Activated naive CD4-positive, alpha-beta T cell treated with anti-CD3 and anti-CD28 coated beads, Interleukin-2, amount 10 ng/mL, durations not matched to agents 7 days and 5 days (primary cell): ENCODE measurements at regions not wholly inside any gene's neighbourhood (a gene's known extent, or its start where the extent isn't known, plus 50 kb on each side); places are given as distances from the start of the nearest gene placed in this dataset.
"Not testable (repeated sequence)": the region's sequence is repeated elsewhere in the genome, so short reads cannot be mapped to it uniquely, and the experiment has no call there.

ENCODE experiments used
- CTCF ChIA-PET: fragments of 350-600 bp; sonication (Branson Sonifier 250); formaldehyde crosslinking; loops from one replicate; lab custom pipeline; 2021; ENCODE audit warnings: antibody characterized with exemption; lab: Charles Lee
- DNase-seq: peaks from one replicate; pipeline ENCODE4 v3.0.0-alpha.2; 2020
- H3K27ac Mint-ChIP-seq: one replicate; pipeline ENCODE4 v1.8.0; 2021; ENCODE audit warnings: mild to moderate bottlenecking, moderate library complexity, mixed read lengths
- H3K27me3 Mint-ChIP-seq: one replicate; pipeline ENCODE4 v1.8.0; 2021; ENCODE audit warnings: mild to moderate bottlenecking, mixed read lengths
- H3K36me3 Mint-ChIP-seq: one replicate; pipeline ENCODE4 v1.8.0; 2021; ENCODE audit warnings: mixed read lengths
- H3K4me1 Mint-ChIP-seq: one replicate; pipeline ENCODE4 v1.8.0; 2021; ENCODE audit warnings: mixed read lengths
- H3K4me3 Mint-ChIP-seq: one replicate; pipeline ENCODE4 v1.8.0; 2021; ENCODE audit warnings: mild to moderate bottlenecking, moderate library complexity, mixed read lengths
- H3K9me3 Mint-ChIP-seq: one replicate; pipeline ENCODE4 v1.8.0; 2021; ENCODE audit warnings: mixed read lengths

DNA sequence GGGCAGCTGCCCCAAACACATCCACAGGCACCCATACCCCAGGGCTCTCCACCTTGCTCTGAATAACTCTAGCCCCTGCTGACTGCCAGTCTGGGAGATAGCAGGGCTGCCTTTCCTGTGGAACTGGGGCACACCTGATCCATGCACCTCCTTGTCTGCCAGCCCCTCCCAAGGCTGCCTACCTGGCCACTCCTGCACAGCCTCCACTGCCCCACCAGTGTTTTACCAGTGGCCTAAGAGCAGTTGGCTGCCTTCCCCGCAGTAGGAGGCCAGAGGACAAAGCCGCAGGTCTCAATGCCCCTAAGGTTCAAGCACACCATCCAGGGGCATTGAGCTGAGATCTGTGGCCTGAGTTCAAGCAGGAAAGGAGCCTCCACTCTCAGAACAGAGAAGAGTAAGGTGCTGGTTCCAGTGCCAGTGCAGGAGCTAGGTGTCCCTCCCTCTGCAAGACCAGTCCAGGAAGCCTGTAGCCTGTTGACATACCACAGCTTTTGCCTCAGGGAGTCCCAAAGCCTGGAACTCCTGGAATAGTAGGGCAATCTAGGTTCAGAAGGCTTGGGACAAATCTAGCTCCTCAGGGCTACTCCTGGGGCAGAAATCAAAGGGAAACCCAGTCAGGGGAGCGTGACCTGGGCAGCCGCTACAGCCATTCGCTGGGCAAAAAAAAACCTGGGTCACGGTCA, 514.5 kb upstream of the PTGER4 start:
- CTCF ChIA-PET, result interaction anchor here (1.2 kb wide), 1 partner anchor 216 kb away, joined by 3 read pairs; no protein-coding TSS in a partner anchor
- peaks cover 4% of the 10 kb centered on the region for H3K9me3 Mint-ChIP-seq
- no peaks in the 10 kb centered on the region for H3K27me3 Mint-ChIP-seq
- no peak overlapping the region for H3K4me3 Mint-ChIP-seq
- DNase-seq, result no peak
- no peaks in the 10 kb centered on the region for H3K4me1 Mint-ChIP-seq
- no peaks in the 10 kb centered on the region for H3K36me3 Mint-ChIP-seq
- no peak overlapping the region for H3K27ac Mint-ChIP-seq

DNA sequence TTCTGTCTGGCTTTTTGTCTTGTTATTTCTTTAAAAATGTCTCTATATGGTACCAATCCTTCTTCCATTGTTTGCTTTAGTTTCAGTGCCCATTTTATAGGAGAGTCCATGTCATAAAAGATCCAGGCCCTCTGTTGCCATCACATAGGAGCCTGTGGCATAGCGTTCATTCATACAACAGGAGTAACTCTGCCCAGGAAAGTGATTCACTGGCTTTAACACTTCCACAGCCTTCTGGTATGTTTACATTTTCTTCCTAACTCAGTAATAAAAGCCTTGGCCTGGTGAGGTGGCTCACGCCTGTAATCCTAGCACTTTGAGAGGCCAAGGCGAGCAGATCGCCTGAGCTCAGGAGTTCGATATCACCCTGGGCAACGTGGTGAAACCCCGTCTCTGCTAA, 519.3 kb upstream of the PTGER4 start:
- Mint-ChIP-seq H3K36me3 (no peaks in the 10 kb centered on the region), H3K9me3 (no peaks in the 10 kb centered on the region)
- CTCF ChIA-PET, result no interaction called here

DNA sequence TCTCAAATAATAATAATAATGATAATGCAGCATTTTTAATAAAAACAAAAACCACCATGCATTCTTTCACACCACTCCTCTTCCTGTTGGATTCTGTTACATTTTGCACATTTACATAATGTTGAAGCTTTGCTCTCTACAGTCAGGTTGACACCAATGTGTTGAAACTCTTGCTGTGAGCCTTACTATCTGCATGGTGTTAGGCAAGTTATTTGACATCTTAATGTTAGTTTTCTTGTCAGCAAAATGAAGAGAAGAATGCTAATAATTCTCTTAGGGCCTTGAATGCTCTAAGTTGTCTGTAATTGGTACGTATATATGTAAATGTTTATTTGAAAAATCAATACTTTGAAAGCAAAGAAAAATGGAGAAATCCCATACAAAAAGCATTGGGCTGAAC, 525.5 kb upstream of the PTGER4 start:
- Mint-ChIP-seq H3K4me3 (no peak overlapping the region), H3K4me1 (no peaks in the 10 kb centered on the region), H3K9me3 (no peaks in the 10 kb centered on the region), H3K27me3 (no peaks in the 10 kb centered on the region), H3K27ac (no peak overlapping the region), H3K36me3 (no peaks in the 10 kb centered on the region)
- DNase-seq, result no peak
- CTCF ChIA-PET, result no interaction called here

More for the DNA sequence above, 519.3 kb upstream of the PTGER4 start:
- Mint-ChIP-seq H3K4me1 (no peaks in the 10 kb centered on the region), H3K4me3 (no peak overlapping the region), H3K27me3 (no peaks in the 10 kb centered on the region), H3K27ac (no peak overlapping the region)
- DNase-seq, result no peak

DNA sequence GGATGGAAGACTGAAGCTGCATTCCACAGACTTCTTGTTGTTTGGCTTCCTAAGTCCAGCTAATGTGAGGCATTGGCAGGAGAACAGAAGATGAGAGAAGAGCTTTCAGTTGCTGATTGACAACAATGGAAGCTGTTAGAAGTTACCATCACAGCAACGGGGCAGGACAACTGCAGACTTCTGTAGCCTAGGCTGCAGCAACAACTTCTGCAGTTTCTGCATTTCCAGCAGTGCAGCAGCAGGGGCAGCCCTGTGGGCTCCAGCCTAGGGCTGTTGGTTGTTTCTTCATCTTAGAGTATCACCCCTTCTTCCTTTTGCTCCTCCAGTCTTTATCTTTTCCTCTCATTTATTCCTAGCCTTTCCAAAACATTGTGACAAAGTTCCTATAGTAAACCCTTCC, 528.8 kb upstream of the PTGER4 start:
- no peaks in the 10 kb centered on the region for H3K27me3 Mint-ChIP-seq
- no peak overlapping the region for H3K4me3 Mint-ChIP-seq
- H3K36me3 Mint-ChIP-seq, result no peaks in the 10 kb centered on the region
- CTCF ChIA-PET, result no interaction called here
- H3K9me3 Mint-ChIP-seq, result no peaks in the 10 kb centered on the region
- no peak overlapping the region for H3K27ac Mint-ChIP-seq
- no peak for DNase-seq
- H3K4me1 Mint-ChIP-seq, result no peaks in the 10 kb centered on the region

DNA sequence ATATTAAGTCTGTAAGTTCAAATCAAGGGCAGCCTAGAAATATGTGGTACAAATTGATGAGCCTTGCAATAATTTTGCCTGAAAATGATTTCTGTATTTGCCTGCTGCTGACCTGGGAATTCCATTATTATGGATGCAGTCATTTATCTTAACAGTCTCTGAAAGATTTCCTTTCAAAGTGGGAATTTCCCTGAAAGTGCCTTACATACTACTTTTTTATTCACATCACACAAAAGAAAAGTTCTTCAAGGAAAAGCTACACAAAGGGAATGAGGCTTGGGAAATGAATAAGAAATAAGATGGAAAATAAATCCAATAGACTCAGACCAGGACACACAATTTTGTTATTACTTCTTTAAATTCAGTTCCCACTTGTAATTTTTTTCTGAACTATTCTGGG, 537.8 kb upstream of the PTGER4 start:
- CTCF ChIA-PET, result interaction anchor here (0.8 kb wide), 1 partner anchor 573 kb away, joined by 3 read pairs; no protein-coding TSS in a partner anchor
- no peaks in the 10 kb centered on the region for H3K4me1 Mint-ChIP-seq
- no peak overlapping the region for H3K4me3 Mint-ChIP-seq
- H3K9me3 Mint-ChIP-seq, result no peaks in the 10 kb centered on the region
- H3K27me3 Mint-ChIP-seq, result no peaks in the 10 kb centered on the region
- no peaks in the 10 kb centered on the region for H3K36me3 Mint-ChIP-seq
- no peak for DNase-seq
- H3K27ac Mint-ChIP-seq, result no peak overlapping the region

DNA sequence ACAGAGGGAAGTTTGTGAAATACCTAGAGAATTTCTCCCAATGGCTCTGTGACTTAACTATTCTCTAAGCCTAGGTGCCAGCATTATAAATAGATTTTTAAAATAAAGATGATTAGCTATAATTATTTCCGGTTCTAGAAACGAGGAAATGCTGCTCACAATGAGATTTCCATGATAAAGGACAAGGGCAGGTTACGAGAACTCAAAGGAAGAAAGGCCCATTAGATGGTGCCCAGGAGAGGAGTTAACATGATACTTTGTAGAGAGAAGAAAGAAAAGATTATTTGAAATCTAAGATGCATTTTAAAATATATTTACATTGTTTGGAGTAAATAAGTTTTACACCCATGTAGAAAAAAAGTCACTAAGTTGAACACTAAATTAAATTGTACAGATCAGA, 538.3 kb upstream of the PTGER4 start:
- no peaks in the 10 kb centered on the region for H3K36me3 Mint-ChIP-seq
- CTCF ChIA-PET, result interaction anchor here (0.8 kb wide), 1 partner anchor 573 kb away, joined by 3 read pairs; no protein-coding TSS in a partner anchor

DNA sequence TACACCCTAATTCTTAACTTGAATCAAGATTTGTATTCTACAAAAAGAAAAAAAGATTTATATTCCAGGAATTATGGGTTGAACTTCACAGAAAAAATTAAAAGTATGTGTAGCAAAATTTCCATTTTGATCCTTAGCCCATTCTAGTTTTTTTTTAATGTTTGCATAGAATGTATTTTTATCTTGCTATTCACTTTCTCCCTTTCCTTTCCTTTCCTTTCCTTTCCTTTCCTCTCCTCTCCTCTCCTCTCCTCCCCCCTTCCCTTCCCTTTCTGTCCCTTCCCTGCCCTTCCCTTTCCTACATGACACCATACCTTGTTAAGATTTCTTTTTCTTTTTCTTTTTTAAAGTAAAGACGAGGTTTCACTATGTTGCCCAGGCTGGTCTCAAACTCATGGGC, 542.5 kb upstream of the PTGER4 start:
- Mint-ChIP-seq H3K4me1 (no peaks in the 10 kb centered on the region), H3K36me3 (no peaks in the 10 kb centered on the region)
- CTCF ChIA-PET, result no interaction called here

More for the DNA sequence above, 538.3 kb upstream of the PTGER4 start:
- Mint-ChIP-seq H3K4me1 (no peaks in the 10 kb centered on the region), H3K4me3 (no peak overlapping the region), H3K9me3 (no peaks in the 10 kb centered on the region), H3K27ac (no peak overlapping the region), H3K27me3 (no peaks in the 10 kb centered on the region)
- no peak for DNase-seq

DNA sequence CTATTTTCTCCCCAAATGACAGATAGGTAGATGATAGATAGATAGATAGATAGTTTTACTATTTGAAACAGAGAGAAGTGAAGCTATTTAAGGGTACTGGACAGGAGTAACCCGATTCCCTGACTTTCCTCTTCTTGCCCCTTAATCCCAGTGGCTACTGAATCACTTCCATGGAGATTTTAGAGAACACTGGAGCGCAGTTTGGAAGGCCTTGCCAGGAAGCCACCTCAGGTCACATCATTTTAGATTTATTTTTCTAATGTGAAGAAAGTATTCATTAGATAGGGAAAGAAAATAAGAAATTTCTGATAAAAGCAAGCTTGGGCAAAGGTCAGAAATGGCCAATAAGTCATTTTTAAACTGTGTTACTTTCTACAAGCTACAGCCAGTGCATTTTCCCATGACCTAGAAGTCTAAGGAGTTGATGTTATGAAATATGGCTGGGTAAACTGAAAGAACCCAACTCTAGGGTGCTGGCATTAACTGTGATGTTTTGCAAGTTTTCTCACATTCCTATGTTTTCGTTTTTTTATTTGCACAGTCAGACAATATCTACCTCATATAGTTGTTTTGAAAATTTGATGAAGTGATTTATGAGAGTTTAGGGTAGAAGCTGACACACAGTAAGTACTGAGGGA, 544.7 kb upstream of the PTGER4 start:
- H3K27ac Mint-ChIP-seq, result no peak overlapping the region
- H3K36me3 Mint-ChIP-seq, result no peaks in the 10 kb centered on the region

More for the DNA sequence above, 542.5 kb upstream of the PTGER4 start:
- H3K9me3 Mint-ChIP-seq, result no peaks in the 10 kb centered on the region
- no peak overlapping the region for H3K27ac Mint-ChIP-seq
- H3K27me3 Mint-ChIP-seq, result no peaks in the 10 kb centered on the region
- H3K4me3 Mint-ChIP-seq, result no peak overlapping the region
- DNase-seq, result no peak

DNA sequence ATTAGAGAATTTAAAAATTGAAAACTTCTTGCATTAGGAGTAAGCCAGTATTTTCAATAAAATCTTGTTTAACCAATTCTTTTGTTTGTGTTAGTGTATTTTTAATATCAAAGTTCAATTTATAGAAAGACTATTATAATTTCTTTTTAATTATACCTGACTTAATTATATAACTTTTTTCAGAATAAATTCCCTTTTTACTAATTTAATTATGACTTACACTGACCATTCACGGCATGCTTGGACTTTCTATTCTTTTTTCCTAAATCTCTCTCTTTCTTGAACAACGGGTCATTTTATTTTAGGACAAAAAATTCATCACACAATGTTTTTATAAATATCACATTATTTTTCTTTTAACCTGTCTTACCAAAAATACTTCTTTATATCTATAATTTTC, 555.3 kb upstream of the PTGER4 start:
- no peak overlapping the region for H3K27ac Mint-ChIP-seq
- H3K4me3 Mint-ChIP-seq, result no peak overlapping the region
- no peak for DNase-seq
- peaks cover 39% of the 10 kb centered on the region for H3K9me3 Mint-ChIP-seq
- CTCF ChIA-PET, result no interaction called here
- H3K27me3 Mint-ChIP-seq, result peaks cover 3% of the 10 kb centered on the region
- H3K4me1 Mint-ChIP-seq, result peaks cover 8% of the 10 kb centered on the region
- H3K36me3 Mint-ChIP-seq, result peaks cover 11% of the 10 kb centered on the region

More for the DNA sequence above, 544.7 kb upstream of the PTGER4 start:
- H3K4me3 Mint-ChIP-seq, result no peak overlapping the region
- no peak for DNase-seq
- no peaks in the 10 kb centered on the region for H3K4me1 Mint-ChIP-seq
- no peaks in the 10 kb centered on the region for H3K9me3 Mint-ChIP-seq
- CTCF ChIA-PET, result no interaction called here
- H3K27me3 Mint-ChIP-seq, result no peaks in the 10 kb centered on the region

DNA sequence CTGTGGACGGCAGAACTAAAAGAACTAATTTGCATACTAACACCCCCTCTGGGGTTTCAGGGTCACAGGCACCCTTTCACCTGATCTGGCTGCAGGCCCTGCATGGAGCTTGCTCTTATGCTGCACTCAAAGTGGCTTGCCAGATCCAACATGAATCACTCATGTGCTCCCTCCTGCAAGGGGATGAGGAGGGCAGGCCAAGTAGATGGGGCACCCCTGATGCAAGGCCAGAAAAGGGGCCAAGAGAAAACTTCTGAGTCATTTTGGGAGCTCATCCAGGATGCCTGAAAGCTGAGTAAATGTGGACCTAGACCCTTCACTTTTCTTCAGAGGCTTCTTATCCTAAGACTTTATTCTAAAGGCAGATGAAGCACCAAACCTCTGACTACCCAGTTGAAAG, 558.5 kb upstream of the PTGER4 start:
- Mint-ChIP-seq H3K4me3 (no peak overlapping the region), H3K27me3 (peaks cover 3% of the 10 kb centered on the region), H3K9me3 (peaks cover 25% of the 10 kb centered on the region), H3K27ac (no peak overlapping the region), H3K4me1 (no peaks in the 10 kb centered on the region), H3K36me3 (peaks cover 6% of the 10 kb centered on the region)
- DNase-seq, result no peak
- CTCF ChIA-PET, result no interaction called here

DNA sequence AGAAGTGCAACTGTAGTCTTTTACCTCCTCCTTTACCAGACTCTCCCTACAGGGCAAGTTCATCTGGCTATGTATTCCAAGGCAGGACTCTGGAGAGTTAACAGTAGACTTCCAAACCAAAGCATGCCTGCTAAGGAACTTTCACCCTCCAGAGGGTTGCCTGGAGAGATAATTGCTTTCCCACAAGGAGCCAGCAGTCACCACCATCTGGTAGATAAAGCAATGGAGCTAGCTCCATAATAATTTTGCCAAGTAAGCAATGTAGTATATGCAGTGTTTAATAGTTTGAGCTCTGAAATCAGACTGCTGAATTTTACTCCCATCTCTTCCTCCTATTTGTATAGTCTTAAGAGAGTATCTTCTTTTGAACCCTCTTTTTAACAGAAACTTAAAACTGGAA, 566.8 kb upstream of the PTGER4 start:
- CTCF ChIA-PET, result no interaction called here

DNA sequence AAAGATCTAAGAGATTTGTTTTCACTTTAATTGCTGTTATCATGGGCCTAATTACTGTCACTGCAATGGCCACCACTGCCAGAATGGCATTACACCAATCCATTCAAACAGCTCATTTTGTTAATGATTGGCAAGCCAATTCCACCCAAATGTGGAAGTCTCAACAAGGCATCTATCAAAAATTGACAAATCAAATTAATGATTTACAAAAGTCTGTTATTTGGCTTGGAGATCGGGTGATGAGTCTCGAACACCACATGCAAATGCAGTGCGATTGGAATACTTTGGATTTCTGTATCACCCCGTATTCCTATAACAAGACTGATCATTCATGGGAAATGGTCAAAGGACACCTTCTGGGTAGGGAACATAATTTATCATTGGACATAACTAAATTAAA, 568.7 kb upstream of the PTGER4 start:
- H3K36me3 Mint-ChIP-seq, DNase-seq, H3K9me3 Mint-ChIP-seq, H3K27me3 Mint-ChIP-seq, CTCF ChIA-PET, H3K4me3 Mint-ChIP-seq, H3K27ac Mint-ChIP-seq, H3K4me1 Mint-ChIP-seq: not testable (repeated sequence)

More for the DNA sequence above, 566.8 kb upstream of the PTGER4 start:
- H3K9me3 Mint-ChIP-seq, result no peaks in the 10 kb centered on the region
- H3K36me3 Mint-ChIP-seq, result no peaks in the 10 kb centered on the region
- H3K4me3 Mint-ChIP-seq, result no peak overlapping the region
- H3K27ac Mint-ChIP-seq, result no peak overlapping the region
- H3K27me3 Mint-ChIP-seq, result no peaks in the 10 kb centered on the region
- H3K4me1 Mint-ChIP-seq, result no peaks in the 10 kb centered on the region
- no peak for DNase-seq

DNA sequence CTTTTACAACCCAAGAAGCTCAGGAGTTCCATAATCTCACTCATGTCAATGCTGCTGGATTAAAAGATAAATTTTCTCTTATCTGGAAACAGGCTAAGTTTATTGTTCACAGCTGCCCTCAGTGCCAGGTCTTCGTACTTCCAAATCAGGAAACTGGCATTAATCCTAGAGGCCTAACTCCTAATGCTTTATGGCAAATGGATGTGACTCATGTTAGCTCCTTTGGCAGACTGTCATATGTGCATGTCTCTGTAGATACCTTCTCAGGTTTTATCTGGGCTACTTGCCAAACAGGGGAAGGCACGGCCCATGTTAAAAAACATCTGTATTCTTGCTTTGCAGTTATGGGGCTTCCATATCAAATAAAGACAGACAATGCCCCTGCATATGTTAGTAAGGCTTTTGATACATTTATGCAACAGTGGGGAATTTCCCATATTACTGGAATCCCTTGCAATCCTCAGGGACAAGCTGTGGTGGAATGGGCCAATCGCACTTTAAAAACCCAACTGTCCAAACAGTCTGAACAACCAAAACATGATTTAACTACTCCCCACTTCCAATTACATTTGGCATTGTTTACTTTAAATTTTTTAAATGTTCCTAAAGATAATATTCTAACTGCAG, 570.8 kb upstream of the PTGER4 start:
- H3K4me3 Mint-ChIP-seq, DNase-seq, H3K4me1 Mint-ChIP-seq, H3K27me3 Mint-ChIP-seq, CTCF ChIA-PET, H3K27ac Mint-ChIP-seq, H3K9me3 Mint-ChIP-seq, H3K36me3 Mint-ChIP-seq: not testable (repeated sequence)

DNA sequence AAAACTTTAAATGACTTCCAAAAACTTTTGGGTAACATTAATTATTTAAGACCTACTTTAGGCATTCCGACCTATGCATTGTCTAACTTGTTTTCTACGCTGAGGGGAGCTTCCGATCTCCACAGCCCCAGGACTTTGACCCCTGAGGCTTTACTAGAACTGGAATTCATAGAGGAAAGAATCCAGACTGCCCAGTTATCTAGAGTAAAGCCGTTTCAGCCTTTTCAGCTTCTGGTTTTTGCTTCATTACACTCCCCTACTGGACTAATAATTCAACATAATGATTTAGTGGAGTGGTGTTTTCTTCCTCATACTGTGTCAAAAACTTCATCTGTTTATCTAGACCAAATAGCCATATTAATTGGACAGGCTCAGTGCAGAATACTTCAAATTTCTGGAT, 571.9 kb upstream of the PTGER4 start:
- H3K4me3 Mint-ChIP-seq, H3K27ac Mint-ChIP-seq, DNase-seq, H3K4me1 Mint-ChIP-seq, H3K36me3 Mint-ChIP-seq, CTCF ChIA-PET, H3K9me3 Mint-ChIP-seq, H3K27me3 Mint-ChIP-seq: not testable (repeated sequence)

DNA sequence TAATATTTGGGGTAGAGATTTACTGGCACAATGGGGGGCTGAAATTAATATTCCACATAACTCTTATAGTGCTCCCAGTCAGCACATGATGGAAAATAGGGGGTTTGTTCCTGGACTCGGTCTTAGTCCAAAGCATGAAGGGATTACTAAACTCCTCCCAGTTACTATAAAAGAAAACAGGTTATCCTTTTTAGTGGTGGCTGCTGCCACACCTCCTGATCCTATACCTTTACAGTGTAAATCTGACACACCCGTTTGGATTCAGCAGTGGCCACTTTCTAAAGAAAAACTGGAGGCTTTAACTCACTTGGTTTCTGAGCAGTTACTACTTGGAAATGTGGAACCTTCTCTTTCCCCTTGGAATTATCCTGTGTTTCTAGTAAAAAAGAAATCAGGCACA, 572.9 kb upstream of the PTGER4 start:
- no peak overlapping the region for H3K4me3 Mint-ChIP-seq
- no peak for DNase-seq
- no peaks in the 10 kb centered on the region for H3K27me3 Mint-ChIP-seq
- peaks cover 9% of the 10 kb centered on the region for H3K9me3 Mint-ChIP-seq
- H3K4me1 Mint-ChIP-seq, result no peaks in the 10 kb centered on the region
- H3K36me3 Mint-ChIP-seq, result no peaks in the 10 kb centered on the region
- CTCF ChIA-PET, result no interaction called here
- H3K27ac Mint-ChIP-seq, result no peak overlapping the region
